GM21381 (cell line): ENCODE measurements at regions not wholly inside any gene's neighbourhood (a gene's known extent, or its start where the extent isn't known, plus 50 kb on each side); places are given as distances from the start of the nearest gene placed in this dataset.

Source experiments
- ATAC-seq: cut with Tn5 transposase; IDR thresholded peaks from one replicate; pipeline ENCODE4 v1.9.1; 2021; ENCODE audit warnings: mild to moderate bottlenecking, moderate library complexity; ENCODE audit not compliant: unreplicated experiment

DNA sequence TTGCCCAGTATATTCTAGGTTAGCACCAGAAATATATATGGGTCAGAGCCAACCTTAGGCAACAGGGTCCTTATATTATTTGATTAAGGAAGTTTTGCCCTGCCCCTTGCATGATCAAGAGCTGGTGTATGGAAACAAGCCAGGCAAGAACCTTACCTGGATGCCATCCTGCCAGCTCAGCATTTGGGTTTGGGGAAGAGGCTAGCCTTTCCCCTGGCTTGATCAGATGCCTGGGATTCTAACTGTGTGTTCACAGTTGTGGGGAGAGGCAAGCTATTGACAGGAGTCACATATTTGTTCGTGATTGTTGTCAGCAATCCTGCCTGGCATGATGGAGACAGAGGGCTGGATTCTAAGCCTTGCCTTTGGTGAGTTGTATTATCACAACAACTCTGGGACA is 260.0 kb upstream of the DACH1 start:
- no peak for ATAC-seq

DNA sequence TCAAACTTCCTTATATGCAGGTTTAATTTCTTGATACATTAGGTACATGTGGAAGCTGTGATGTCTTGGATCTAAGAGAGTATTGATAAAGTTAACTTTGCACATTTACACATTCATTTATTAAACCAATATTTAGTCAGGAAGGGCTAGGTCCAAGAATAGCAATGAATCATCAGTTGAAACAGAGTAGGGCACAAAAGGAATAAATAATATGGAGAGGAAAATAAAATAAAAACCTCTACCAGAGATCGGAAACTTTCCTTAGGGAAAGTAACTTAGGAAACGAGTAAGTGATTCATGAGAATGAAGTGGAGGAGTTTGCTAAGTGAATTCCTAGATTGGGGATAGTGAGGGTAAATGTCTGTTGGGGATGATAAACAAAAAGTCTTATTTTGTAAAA is 259.4 kb upstream of the DACH1 start:
- no peak for ATAC-seq

GRCh38 chr13:72125561-72125960 is 258.6 kb upstream of the DACH1 start:
- ATAC-seq, result no peak

GRCh38 chr13:72122661-72123255 is 255.8 kb upstream of the DACH1 start:
- ATAC-seq, result no peak

- no peak for ATAC-seq
Measured at GRCh38 chr13:72121466-72121865, 254.5 kb upstream of the DACH1 start.

DNA sequence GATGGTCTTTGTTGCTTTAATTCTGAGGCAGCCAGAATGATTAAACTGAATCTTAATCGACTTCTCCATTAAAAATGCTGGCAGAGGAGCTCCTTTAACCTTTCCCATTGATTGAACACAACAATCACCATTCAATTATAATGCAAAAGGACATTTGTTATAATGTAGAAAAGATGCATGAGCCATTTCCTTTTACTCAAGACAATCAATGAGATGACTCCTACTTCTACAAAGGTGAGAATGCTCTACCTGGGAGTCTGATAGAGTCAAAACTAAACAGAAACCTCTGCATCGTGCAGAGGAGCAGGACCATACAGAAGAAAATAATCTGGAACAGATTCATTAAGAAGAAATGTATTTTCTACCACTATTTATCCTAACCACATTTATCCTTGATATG is 253.6 kb upstream of the DACH1 start:
- no peak for ATAC-seq

DNA sequence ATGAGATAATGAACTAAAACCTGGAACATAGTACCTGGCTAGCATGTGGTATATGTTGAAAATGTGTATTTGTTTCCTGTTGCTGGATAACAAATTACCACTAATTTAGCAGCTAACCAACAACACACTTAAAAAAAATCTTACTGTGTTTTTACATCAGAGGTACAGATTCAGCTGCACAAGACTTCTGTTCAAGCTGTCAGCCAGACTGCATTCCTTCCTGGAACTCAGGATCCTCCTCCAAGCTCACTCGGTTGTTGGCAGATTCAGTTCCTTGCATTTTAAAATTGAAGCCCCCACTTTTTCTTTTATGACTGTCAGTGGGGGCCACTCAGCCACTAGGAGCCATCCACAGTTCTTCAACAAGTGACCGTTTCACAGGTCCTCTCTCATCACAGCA is 246.9 kb upstream of the DACH1 start:
- no peak for ATAC-seq

DNA sequence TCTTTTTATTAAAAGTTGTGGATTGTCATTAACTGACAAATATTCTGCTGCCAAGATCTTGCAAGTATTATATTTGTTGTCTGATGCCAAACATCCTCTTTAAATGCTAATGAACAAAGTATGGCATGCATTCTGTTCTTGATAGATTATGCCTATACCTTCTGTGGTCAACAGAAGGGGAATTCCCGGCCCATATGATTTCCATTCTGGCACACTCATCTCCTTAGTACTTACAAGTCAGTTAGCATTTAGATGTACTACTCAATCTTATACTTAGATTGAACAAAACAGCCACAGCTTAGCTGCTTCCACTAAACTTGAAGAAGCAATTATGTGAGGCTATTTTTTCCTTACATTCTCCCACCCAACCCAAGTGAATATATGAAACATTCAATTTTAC is 246.1 kb upstream of the DACH1 start:
- ATAC-seq, result no peak

- no peak for ATAC-seq
Measured at GRCh38 chr13:72112216-72112615, 245.2 kb upstream of the DACH1 start.

- no peak for ATAC-seq
Measured at GRCh38 chr13:72109863-72110262, 242.9 kb upstream of the DACH1 start.

DNA sequence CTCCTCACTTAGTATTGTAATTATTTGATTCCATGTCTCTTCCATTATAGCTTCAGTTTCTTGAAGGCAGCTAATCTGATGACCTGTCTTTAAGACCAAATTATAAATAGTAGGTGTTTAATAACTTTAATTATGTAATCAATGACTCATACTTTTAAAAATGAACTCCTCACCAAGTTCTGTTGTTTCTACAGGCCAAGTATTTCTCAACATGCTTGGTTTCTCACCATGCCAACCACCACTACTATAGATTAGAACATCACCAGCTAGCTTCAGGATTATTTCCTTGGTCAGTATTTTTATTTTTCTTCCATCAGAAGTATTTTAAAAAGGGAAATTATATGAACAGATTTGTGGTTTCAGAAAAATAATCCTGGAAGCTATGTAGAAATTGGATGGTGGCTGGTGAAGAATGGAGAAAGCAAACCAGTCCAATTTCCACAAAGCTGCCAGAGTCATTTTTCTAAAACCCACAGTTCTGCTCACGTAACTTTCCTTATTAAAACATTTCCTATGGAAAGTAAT is 237.7 kb upstream of the DACH1 start:
- ATAC-seq, result no peak

DNA sequence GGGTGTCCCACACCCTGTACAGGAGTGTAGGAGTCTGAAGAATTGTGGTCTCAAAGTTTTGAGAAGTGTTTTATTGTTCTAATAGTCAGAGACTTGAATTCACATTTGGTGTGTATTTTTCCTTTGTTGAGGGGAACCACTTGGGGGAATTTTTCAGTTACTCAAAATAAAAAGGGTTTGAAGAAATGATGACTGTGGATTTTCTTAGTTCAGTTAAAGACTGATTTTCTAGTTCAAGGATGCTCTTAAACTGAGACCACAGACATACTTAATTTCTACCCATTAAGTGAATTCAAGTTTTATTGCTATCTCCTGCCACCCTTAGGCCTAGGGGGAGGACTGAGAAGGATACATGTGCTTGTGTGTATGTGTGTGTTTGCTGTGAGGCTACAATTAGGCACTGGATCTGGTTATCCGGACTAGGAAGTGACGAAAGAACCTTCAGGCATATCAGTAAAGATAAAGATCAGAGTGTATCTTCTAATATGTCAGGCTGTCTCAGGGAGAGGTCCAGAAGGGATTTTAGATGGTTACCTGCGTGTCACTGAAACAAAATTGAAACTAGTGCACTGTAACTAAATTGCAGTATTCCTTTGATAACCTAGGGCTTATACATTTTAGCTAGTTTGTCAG is 234.9 kb upstream of the DACH1 start:
- ATAC-seq, result no peak

DNA sequence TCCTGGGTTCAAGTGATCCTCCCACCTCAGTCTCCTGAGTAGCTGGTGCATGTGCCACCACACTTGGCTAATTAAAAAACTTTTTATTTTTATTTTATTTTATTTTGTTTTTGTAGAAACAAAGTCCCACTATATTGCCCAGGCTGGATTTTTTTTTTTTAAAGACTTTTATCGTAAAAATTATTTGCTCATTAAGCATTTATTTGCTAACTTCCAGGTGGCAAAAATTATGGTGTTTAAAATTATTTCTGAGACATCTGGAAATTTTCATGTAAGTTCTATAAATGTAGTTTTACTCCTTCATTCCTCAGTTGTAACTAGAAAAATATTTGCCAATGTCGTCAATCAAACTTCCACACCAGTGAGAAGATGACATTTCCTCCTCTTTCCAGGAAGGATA is 233.3 kb upstream of the DACH1 start:
- no peak for ATAC-seq

- ATAC-seq, result no peak
Measured at GRCh38 chr13:72097568-72097967, 230.6 kb upstream of the DACH1 start.

DNA sequence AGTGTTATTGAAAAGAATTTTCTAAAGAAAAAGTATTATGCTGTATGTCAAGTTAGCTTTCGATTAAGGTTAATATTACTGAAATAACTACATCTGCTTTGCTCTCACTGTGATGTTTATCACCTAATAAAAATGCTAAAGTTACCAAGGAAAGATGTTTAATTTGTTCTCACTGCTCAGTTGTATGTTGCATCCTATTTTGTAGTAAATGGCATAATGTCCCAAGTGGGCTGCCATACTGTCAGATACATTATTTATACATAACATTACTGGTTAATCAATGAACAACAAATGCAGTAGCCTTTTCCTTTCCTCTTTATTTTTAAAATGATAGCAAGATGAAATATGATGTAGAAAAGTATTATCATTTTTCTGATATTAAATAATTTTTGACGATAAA is 226.3 kb upstream of the DACH1 start:
- no peak for ATAC-seq

GRCh38 chr13:72074663-72075062 is 207.7 kb upstream of the DACH1 start:
- ATAC-seq, result no peak

DNA sequence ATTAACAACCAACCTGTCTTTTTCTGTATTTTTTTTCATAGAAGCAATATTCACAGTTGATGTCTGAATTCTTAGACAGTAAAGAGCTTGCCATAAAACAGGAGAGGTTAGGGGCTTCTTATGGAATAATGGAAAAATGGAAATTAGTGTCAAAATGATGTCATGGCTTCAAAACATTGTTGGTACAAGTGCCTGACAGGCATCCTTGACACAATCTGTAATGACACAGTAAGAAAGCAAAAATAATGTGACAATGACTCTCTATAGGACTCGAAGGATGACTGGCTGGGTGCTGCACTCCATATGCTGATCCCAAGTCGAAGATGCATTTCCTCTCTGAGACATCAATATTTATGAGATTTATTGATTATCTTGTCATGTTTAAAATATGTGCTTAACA is 205.3 kb upstream of the DACH1 start:
- no peak for ATAC-seq

DNA sequence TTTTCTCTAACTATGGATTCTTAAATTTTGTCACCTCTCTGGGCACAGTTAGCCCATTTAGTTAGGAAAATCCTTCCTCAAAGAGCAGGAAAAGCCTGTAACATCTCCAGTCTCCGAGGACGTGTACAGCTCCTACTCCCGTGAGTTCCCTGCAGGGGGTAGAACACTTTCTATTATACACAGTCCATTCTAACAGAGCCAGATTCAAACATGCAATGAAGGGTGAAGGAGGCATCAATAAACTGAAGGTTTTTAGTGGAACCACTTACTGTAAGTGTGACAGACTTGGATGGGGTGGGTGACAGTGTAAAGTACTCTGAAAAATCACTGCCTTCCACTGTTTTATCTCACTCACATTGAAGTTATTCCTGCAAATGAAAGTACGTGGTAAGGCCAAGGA is 204.7 kb upstream of the DACH1 start:
- no peak for ATAC-seq

GRCh38 chr13:72062566-72062965 is 195.6 kb upstream of the DACH1 start:
- no peak for ATAC-seq

DNA sequence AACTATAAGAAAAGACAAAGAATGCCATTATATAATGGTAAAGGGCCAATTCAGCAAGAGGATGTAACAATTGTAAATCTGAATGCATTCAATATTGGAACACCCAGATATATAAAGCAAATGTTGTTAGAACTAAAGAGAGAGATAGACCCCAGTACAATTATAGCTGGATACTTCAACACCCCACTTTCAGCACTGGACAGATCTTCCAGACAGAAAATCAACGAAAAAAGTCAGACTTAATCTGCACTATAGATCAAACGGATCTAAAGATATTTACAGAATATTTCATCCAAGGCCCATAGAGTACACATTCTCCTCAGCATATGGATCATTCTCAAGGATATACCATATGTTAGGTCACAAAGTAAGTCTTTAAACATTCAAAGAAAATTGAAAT is 194.6 kb upstream of the DACH1 start:
- no peak for ATAC-seq

DNA sequence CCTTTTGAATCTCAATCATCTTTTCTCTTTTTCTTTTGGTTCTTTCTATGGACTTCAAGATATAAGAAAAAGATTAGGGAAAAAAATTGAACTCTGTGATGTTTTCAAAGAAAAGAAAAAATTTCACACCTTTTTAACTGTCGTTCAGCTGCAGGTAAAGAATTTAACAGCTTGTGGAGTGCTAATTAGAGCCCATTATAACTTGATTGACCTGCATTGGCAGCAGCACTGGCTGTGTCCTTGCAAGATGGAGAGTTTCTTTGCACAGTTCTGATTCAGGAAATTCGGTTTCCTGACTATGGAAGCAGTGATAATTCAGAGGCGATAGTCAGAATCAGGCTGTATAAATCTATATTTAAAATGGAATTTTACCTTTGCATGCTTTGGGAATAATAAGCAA is 183.2 kb upstream of the DACH1 start:
- no peak for ATAC-seq

GRCh38 chr13:72043366-72043765 is 176.4 kb upstream of the DACH1 start:
- no peak for ATAC-seq

GRCh38 chr13:72041165-72041564 is 174.2 kb upstream of the DACH1 start:
- ATAC-seq, result no peak
